Neural cell (in vitro differentiated cells): ENCODE measurements at regions not wholly inside any gene's neighbourhood (a gene's known extent, or its start where the extent isn't known, plus 50 kb on each side); places are given as distances from the start of the nearest gene placed in this dataset.

ENCODE experiments used
- H2AFZ ChIP-seq: fragments of 200-600, 300-800 bp; sonication (generic), shearing (Covaris generic); 2 replicates; pipeline ENCODE4 v1.6.0; 2014; ENCODE audit warnings: low read depth, mild to moderate bottlenecking, antibody characterized with exemption, low read length, moderate library complexity
- H3F3A ChIP-seq: fragments of 200-600 bp; shearing (Covaris generic); 2 replicates; pipeline ENCODE4 v1.6.1; 2016; ENCODE audit warnings: mild to moderate bottlenecking, moderate library complexity, mixed read lengths, antibody characterized with exemption, low read length; ENCODE audit not compliant: insufficient read depth, poor library complexity, severe bottlenecking
- H3K27ac ChIP-seq: fragments of 200-600, 300-800 bp; sonication (generic), shearing (Covaris generic); 2 replicates; pipeline ENCODE4 v1.5.1; 2014; ENCODE audit warnings: mild to moderate bottlenecking, low read length, moderate library complexity
- H3K27me3 ChIP-seq: fragments of 300-800, 200-600 bp; sonication (generic), shearing (Covaris generic); 2 replicates; pipeline ENCODE4 v1.6.0; 2014; ENCODE audit warnings: mild to moderate bottlenecking, low read depth, low read length, moderate library complexity; ENCODE audit not compliant: insufficient read depth
- H3K36me3 ChIP-seq: fragments of 300-800, 200-600 bp; sonication (generic), shearing (Covaris generic); 2 replicates; pipeline ENCODE4 v1.5.1; 2014; ENCODE audit warnings: mild to moderate bottlenecking, antibody characterized with exemption, low read length, moderate library complexity; ENCODE audit not compliant: insufficient read depth
- H3K4me2 ChIP-seq: fragments of 300-800, 200-600 bp; sonication (generic), shearing (Covaris generic); 2 replicates; pipeline ENCODE4 v1.6.0; 2014; ENCODE audit warnings: mild to moderate bottlenecking, low read length
- H3K4me3 ChIP-seq: fragments of 300-800, 200-600 bp; sonication (generic), shearing (Covaris generic); 2 replicates; pipeline ENCODE4 v1.5.1; 2014; ENCODE audit warnings: mild to moderate bottlenecking, low read length, moderate library complexity
- H3K79me2 ChIP-seq: fragments of 200-600 bp; shearing (Covaris generic); replicated peaks from 2 replicates; pipeline ENCODE4 v1.6.0; 2014; ENCODE audit warnings: mild to moderate bottlenecking, low read length, moderate library complexity; ENCODE audit not compliant: insufficient read depth
- H3K9ac ChIP-seq: fragments of 300-800, 200-600 bp; sonication (generic), shearing (Covaris generic); 2 replicates; pipeline ENCODE4 v1.6.1; 2016; ENCODE audit warnings: mild to moderate bottlenecking, low read length, mixed read lengths
- H3K9me2 ChIP-seq: fragments of 200-600 bp; shearing (Covaris generic); 2 replicates; pipeline ENCODE4 v1.6.1; 2016; ENCODE audit warnings: mild to moderate bottlenecking, low read length, mixed read lengths; ENCODE audit not compliant: insufficient read depth
- H3K9me3 ChIP-seq: fragments of 200-600, 300-800 bp; sonication (generic), shearing (Covaris generic); 2 replicates; pipeline ENCODE4 v1.6.1; 2016; ENCODE audit warnings: mild to moderate bottlenecking, mixed run types, low read length, moderate library complexity, mixed read lengths
- H4K20me1 ChIP-seq: fragments of 200-600 bp; shearing (Covaris generic); 2 replicates; pipeline ENCODE4 v1.6.1; 2016; ENCODE audit warnings: mild to moderate bottlenecking, mixed run types; ENCODE audit not compliant: insufficient read depth
- EP300 ChIP-seq: fragments of 450-650 bp; conservative IDR thresholded peaks from 2 replicates; pipeline ENCODE4 v1.6.1; 2014; ENCODE audit warnings: antibody characterized with exemption, mild to moderate bottlenecking, moderate library complexity; ENCODE audit not compliant: poor library complexity, severe bottlenecking
- EZH2 ChIP-seq: fragments of 200-600, 300-800 bp; shearing (Covaris generic), sonication (generic); IDR thresholded peaks from 2 replicates; pipeline ENCODE4 v1.6.1; 2014; ENCODE audit warnings: antibody characterized with exemption, low read length, borderline replicate concordance, mild to moderate bottlenecking; ENCODE audit not compliant: insufficient read depth, poor library complexity, severe bottlenecking
- MXI1 ChIP-seq: fragments of 450-650 bp; conservative IDR thresholded peaks from 2 replicates; pipeline ENCODE4 v1.6.1; 2014; ENCODE audit warnings: antibody characterized with exemption, mild to moderate bottlenecking; ENCODE audit not compliant: poor library complexity, severe bottlenecking
- POLR2AphosphoS5 ChIP-seq: IDR thresholded peaks from 2 replicates; pipeline ENCODE4 v1.6.1; 2012
- RAD21 ChIP-seq: fragments of 450-650 bp; conservative IDR thresholded peaks from 2 replicates; pipeline ENCODE4 v1.6.1; 2014; ENCODE audit warnings: antibody characterized with exemption, mild to moderate bottlenecking, moderate library complexity
- SMC3 ChIP-seq: fragments of 450-650 bp; conservative IDR thresholded peaks from 2 replicates; pipeline ENCODE4 v1.6.1; 2014; ENCODE audit warnings: antibody characterized with exemption, mild to moderate bottlenecking, moderate library complexity; ENCODE audit not compliant: poor library complexity
- TAF1 ChIP-seq: IDR thresholded peaks from 2 replicates; pipeline ENCODE4 v1.6.1; 2012; ENCODE audit warnings: low read depth
- TF ChIP-seq, protein P1 (sequence below): fragments of 450-650 bp; IDR thresholded peaks from 2 replicates; pipeline ENCODE4 v1.5.1; 2014; ENCODE audit warnings: antibody characterized with exemption, mild to moderate bottlenecking, moderate library complexity; ENCODE audit not compliant: poor library complexity, severe bottlenecking
- TF ChIP-seq, protein P2 (sequence below): IDR thresholded peaks from 2 replicates; pipeline ENCODE4 v1.6.1; 2012; ENCODE audit warnings: borderline replicate concordance

GRCh38 chr2:9781252-9781651 is 62.0 kb upstream of the TAF1B start:
- TF ChIP-seq MXI1, result no peak
- no peak for TF ChIP-seq RAD21
- TF ChIP-seq POLR2AphosphoS5, result no peak
- TF ChIP-seq TAF1, result no peak
- no peak for TF ChIP-seq EZH2
- no peak for TF ChIP-seq EP300
- no peak for TF ChIP-seq SMC3
- TF ChIP-seq, protein P1, sequence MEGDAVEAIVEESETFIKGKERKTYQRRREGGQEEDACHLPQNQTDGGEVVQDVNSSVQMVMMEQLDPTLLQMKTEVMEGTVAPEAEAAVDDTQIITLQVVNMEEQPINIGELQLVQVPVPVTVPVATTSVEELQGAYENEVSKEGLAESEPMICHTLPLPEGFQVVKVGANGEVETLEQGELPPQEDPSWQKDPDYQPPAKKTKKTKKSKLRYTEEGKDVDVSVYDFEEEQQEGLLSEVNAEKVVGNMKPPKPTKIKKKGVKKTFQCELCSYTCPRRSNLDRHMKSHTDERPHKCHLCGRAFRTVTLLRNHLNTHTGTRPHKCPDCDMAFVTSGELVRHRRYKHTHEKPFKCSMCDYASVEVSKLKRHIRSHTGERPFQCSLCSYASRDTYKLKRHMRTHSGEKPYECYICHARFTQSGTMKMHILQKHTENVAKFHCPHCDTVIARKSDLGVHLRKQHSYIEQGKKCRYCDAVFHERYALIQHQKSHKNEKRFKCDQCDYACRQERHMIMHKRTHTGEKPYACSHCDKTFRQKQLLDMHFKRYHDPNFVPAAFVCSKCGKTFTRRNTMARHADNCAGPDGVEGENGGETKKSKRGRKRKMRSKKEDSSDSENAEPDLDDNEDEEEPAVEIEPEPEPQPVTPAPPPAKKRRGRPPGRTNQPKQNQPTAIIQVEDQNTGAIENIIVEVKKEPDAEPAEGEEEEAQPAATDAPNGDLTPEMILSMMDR, result no peak
- TF ChIP-seq, protein P2, sequence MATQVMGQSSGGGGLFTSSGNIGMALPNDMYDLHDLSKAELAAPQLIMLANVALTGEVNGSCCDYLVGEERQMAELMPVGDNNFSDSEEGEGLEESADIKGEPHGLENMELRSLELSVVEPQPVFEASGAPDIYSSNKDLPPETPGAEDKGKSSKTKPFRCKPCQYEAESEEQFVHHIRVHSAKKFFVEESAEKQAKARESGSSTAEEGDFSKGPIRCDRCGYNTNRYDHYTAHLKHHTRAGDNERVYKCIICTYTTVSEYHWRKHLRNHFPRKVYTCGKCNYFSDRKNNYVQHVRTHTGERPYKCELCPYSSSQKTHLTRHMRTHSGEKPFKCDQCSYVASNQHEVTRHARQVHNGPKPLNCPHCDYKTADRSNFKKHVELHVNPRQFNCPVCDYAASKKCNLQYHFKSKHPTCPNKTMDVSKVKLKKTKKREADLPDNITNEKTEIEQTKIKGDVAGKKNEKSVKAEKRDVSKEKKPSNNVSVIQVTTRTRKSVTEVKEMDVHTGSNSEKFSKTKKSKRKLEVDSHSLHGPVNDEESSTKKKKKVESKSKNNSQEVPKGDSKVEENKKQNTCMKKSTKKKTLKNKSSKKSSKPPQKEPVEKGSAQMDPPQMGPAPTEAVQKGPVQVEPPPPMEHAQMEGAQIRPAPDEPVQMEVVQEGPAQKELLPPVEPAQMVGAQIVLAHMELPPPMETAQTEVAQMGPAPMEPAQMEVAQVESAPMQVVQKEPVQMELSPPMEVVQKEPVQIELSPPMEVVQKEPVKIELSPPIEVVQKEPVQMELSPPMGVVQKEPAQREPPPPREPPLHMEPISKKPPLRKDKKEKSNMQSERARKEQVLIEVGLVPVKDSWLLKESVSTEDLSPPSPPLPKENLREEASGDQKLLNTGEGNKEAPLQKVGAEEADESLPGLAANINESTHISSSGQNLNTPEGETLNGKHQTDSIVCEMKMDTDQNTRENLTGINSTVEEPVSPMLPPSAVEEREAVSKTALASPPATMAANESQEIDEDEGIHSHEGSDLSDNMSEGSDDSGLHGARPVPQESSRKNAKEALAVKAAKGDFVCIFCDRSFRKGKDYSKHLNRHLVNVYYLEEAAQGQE, result no peak

GRCh38 chr2:9782197-9782719 is 61.0 kb upstream of the TAF1B start:
- Histone ChIP-seq H3K36me3 (no peaks in the 10 kb centered on the region), H3F3A (no peaks in the 10 kb centered on the region), H3K27me3 (no peaks in the 10 kb centered on the region), H3K4me3 (peak overlapping the region; percentile 42), H3K79me2 (no peaks in the 10 kb centered on the region), H3K9me2 (no peaks in the 10 kb centered on the region), H3K27ac (peak overlapping the region; percentile 61), H3K4me2 (peak overlapping the region; percentile 28), H2AFZ (no peak overlapping the region), H3K9ac (peak overlapping the region; percentile 25), H3K9me3 (no peaks in the 10 kb centered on the region), H4K20me1 (no peaks in the 10 kb centered on the region)
- TF ChIP-seq EP300 (peak; percentile 72), TAF1 (no peak), POLR2AphosphoS5 (peak; percentile 7), RAD21 (peak; percentile 79), SMC3 (peak; percentile 77), MXI1 (peak; percentile 27)
- TF ChIP-seq, protein P2, result no peak
- TF ChIP-seq, protein P1, result peak; percentile 70

More at GRCh38 chr2:9781252-9781651, 62.0 kb upstream of the TAF1B start:
- Histone ChIP-seq H3K9me3 (no peaks in the 10 kb centered on the region), H4K20me1 (no peaks in the 10 kb centered on the region), H3K9me2 (no peaks in the 10 kb centered on the region), H3K79me2 (no peaks in the 10 kb centered on the region), H3K4me2 (no peak overlapping the region), H3K36me3 (no peaks in the 10 kb centered on the region), H3F3A (no peaks in the 10 kb centered on the region), H3K27ac (no peak overlapping the region), H3K4me3 (no peak overlapping the region), H2AFZ (no peak overlapping the region), H3K27me3 (no peaks in the 10 kb centered on the region), H3K9ac (no peak overlapping the region)
